SKM-1 treated with dmso at 0.1 percent for 144 hours (cell line): ENCODE measurements at regions not wholly inside any gene's neighbourhood (a gene's known extent, or its start where the extent isn't known, plus 50 kb on each side); places are given as distances from the start of the nearest gene placed in this dataset.

Experiments
- DNase-seq: peaks from one replicate; lab custom pipeline; 2025; ENCODE audit not compliant: unreplicated experiment; lab: John Stamatoyannopoulos, UW

DNA sequence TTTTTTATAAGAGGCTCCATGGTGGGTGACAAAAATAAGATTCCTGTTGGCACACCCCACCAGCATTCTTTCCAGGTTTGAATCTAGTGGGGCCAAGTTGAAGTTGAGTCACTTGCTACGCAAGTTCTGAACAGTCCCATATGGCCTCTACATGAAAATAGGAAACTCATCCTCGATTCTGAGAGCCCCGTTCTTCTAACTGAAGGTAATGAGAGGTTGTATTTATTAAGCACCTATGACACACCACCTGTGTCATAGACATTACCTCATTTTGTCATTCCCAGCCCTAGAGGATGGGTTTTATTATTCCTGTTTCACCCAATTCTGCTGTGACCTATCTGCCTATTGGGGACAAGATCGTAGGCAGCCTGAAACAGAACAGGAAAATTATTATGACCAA is 131.7 kb downstream of the ACTL7B start:
- no peak for DNase-seq

DNA sequence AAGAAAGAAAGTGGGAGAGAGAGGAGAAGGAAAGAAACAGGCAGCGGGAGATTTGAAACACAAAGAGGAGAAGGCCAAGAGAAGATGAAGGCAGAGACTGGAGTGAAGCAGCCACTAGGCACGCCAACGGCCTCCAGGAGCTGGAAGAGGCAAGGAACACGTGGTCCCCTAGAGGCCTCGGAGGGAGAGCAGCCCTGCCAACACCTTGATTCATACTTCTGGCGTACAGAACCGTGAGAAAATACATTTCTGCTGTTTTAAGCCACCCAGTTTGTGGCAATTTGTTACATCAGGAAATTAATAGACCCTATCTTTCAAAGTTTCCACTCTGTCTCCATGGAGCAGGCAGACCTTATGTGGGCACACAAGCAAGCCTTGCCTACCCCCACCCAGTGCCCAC is 133.4 kb downstream of the ACTL7B start:
- no peak for DNase-seq

DNA sequence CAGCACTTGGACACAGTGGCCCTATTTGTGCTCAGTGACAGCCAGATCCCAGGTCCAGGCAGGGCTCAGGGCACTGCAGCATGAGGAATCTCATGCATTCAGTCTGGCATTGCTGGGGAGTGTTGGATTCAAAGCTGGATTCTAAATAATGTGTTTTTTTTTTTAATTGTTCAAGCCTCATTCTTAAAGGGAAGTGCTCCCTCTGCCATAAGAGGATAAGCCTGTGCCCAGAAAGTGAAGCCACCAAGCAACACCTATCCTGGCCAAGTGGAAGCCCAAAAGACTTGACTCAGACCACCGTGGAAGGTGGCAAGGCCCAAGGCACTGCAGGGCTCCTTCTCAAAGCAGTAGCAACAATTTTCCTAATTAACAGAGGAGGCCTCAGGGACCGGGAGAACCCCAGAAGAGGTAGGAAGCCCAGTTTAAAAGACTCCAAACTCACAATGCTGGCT is 135.6 kb downstream of the ACTL7B start:
- no peak for DNase-seq

DNA sequence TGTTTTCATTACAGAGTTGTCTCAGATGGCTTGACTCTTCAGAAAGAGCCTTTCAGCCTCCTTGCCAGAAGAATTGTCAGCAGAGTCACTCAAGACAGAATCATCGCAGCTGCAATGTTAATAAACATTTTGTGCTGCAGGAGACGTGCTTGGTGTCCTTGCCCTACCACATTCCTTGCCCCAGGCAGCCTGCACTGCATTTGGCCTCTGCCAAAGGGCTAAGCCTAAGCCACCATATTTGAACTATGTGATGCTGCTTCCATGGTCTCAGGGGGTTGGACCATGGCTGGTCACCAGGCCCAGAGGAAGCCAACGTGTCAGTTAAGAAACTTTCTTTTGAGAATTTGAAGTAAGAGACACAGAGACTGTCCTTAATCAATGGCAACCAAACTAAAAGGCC is 145.4 kb downstream of the ACTL7B start:
- no peak for DNase-seq

DNA sequence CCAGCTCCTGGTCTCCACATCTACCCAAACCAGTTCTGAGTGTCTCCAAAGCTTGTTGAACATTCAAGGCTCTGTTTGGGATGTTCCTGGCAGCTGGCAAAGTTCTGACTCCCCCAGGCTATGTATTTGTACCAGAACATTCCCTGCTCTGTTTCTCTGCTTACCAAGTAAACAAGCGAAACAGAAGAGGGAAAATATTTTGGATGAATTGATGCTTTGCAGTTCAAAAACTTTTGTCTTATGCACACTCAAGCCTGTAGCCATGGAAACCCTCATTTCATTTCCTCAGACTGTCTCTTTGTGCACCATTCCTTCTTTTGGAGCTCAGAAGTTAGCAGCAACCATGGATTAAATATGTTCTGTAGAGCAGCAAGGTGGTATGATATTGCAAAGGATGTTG is 145.8 kb downstream of the ACTL7B start:
- no peak for DNase-seq

DNA sequence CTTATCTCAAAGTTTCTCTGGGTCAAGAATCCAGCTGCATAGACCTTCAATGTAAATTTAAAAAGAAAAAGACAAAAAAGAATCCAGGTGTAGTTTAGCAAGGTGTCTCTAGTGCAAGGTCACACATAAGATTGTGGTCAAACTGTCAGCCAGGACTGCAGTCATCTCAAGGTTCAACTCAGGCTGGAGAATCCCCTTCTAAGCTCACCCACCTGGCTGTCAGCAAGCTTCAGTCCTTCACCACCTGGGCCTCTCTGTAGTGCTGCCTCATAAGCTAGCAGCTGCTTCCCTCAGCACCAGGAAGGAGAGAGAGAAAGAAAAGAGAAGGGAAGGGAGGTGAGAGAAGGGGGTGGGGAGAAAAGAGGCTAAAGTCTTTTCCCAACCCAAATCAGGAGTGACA is 146.7 kb downstream of the ACTL7B start:
- no peak for DNase-seq

DNA sequence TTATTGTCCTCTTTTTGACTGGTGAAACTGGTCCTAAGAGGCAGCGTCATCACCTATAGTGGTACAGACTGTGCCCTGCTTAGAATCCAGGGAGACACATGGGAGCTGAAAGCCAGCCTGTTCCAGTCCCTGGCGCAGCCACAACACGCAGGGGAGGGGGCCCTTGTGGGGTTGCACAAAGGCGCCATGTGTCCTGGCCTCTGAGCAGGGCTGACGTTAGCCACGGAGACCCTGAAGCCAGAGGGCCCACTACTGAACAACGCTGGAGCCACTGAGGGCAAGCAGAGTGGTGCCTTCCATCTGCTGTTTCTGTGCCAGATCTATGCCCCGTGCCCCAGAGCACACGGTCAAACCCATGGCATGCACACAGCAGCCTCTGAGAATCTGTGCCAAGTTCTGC is 147.3 kb downstream of the ACTL7B start:
- no peak for DNase-seq

DNA sequence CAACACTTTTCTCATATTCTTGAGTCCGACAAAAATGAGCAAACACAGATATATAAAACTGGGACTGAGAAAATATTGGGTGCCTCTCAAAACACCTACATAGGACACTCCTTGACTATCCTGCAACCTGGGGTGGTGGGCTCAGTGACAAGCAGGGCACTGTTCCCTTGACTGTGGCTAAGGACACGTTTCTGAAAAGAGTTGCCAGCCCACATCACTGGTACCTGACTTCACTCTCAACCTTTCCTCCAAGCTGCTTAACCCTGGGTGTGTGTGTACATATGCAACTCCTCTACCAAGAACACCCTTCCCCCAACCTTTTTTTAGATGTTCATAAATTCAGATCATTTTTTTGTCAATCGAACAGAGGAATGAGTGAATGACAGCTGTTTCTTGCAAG is 148.7 kb downstream of the ACTL7B start:
- no peak for DNase-seq

DNA sequence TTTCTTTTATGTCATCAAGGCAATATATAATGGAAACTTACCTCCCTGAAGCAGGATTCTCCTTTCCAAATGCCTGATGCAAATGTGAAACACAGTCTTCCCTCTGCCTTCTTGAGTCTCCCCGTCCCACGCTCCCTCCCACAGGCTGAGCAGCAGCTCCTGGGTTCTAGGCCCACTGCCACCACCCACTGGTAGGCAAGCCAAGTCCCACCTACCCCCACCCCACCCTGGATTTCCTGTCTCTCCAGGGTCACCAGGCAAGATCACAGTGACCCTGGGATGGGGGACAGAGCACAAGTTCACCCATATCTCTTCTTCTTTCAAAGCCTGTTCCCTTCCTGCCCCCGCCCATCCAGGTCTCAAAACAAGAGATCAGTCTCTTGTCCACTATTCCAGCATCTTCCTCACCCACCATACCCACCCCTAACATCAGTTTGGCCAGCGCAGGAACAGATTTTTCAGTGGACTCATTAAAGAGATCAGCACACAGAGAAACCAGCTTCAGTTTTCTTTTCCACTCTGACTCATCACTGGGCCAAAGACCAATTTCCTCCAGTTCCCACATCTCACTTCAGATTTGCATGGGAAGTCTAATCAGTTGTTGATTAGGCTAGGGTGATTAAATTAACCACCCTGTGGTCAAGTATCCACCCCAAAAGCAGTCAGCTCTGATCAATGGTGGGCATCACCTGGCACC is 151.5 kb downstream of the ACTL7B start:
- DNase-seq = no peak

DNA sequence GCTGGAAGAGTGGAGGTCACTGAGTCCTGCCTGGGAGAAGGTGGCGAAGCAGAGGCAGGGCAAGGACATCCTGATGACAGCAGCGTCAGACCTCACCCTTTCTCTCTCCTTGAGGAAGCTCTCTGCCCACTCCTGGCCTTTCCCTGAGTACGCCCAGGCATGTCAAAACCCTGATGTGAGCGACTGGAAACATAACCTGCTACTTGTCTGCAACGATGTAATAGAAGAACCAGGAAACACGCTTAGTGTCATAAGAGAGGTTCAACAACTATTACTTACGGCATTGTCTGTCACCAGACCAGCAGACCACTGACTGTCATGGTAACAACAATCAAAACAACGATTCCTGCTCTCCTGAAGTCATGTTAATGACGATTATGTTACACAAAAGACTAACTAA is 152.4 kb downstream of the ACTL7B start:
- DNase-seq = no peak

DNA sequence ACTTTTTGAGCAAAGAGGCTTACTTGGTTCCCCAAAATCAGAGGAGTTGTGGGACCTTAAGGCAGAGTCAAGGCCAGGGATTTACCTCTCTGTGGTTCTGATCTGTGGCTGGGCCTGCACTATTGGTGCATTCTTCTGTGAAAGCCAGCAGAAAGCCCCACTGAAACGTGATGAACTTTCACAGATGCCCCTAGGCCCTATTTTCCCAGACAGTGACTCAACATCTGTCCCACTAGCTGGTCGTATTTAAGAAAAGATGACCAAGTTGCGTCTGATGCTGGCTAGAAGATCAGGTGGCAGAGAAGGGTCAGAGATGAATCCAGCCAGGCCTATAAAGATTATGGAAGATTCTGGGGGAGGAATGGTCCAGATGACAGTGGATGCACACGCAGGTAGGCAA is 153.1 kb downstream of the ACTL7B start:
- no peak for DNase-seq

DNA sequence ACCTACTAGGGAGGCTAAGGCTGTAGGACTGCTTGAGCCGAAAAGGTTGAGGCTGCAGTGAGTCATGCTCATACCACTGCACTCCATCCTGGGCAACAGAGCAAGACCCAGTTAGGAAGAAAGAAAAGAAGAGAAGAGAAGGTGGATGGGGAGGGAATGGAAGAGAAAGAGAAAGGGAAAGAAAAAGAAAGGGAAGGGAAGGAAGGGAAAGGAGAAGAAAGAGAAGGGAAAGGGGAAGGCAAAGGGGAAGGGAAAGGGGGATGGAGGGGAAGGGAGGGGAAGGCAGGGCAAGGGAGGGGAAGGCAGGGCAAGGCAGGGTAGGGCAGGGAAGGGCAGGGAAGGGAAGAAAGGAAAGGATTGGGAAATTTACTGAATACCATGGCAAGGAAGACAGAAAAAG is 157.0 kb downstream of the ACTL7B start:
- no peak for DNase-seq

DNA sequence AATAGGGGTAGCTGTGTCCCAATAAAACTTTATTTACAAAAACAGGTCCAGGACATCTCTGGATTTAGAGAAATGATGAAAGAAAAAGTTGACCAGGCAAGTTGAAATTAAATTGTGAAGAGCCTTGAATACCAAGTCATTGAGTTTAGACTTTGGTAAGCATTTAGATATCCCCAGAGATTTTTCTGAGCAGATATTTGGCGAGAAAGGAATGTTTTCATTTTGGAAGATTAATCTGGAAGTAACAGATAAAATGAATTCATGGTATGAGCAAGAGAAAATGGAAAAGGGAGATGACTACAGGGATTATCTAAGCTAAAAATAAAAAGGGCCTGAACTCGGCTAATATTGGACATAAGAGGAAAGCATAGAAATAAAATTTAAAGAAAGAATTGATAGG is 157.6 kb downstream of the ACTL7B start:
- no peak for DNase-seq

DNA sequence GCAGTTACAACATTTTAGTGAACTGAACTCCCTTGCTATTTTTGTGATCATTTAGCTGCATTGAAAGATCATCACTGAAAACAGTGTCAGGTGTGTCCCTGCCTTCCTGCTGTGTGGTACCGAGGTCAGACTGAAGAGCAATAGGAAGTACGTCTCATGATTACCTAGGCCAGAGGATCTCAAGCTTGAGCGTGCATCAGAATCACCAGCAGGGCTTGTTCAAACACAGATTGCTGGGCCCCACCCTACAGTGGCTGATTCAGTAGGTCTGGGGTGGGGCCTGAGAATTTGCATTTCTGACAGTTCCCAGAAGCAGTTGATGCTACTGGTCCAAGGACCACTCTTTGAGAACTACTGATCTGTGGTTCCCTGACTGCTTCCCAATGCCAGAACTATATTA is 159.6 kb downstream of the ACTL7B start:
- DNase-seq = no peak

DNA sequence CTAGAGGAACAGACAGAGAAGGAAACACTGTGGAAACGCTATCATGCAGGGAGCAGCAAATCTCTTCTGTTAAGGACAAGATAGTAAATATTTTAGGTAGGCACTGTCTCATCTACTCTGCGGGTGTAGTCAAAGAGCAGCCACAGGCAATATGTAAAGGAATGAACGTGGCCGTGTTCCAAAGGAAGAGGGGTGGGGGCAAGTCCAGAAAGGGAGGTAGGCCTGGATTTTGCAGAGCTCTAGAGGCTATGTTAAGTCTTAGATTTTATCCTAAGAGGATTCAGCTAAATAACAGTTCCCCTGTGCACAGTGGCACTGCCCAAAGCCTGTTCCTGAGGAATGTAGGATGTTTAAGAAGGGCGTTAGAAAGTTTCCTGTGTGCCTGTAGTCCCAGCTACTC is 161.6 kb downstream of the ACTL7B start:
- no peak for DNase-seq

DNA sequence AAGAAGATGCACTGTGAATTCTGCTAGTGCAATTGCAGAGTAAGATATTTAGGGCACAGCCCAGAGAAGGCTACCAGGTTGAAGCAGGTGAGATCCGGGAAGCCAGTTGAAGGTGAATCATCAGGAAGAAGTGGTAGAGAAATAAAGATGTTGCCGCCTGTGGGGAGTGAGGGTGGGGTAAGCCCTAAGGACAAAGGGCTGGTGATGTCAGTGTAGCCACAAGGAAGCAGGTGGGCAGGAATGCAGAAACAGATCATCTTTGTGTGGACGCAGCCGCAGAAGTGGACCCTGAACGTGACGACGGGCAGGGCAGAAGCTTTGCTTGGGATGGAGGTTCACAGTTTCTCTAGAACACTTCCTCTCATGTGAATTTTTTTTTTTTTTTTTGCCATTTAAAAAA is 164.2 kb downstream of the ACTL7B start:
- no peak for DNase-seq

DNA sequence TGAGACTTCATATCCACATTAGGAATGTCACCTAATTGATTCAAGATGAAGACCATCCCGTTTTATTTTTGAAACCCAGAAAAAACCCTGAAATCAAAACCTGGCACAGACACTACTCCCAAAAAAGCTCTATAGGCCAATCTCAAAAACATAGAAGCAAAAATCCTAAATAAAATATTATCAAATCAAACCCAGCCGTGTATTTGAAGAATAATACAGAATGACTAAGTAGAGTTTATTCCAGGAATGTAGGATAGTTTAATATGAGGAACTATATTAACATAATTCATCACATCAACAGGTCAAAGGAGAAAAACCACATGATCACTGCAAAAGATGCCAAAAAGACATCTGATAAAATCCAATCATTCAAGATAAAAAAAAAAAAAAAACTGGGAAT is 167.1 kb downstream of the ACTL7B start:
- DNase-seq = no peak

DNA sequence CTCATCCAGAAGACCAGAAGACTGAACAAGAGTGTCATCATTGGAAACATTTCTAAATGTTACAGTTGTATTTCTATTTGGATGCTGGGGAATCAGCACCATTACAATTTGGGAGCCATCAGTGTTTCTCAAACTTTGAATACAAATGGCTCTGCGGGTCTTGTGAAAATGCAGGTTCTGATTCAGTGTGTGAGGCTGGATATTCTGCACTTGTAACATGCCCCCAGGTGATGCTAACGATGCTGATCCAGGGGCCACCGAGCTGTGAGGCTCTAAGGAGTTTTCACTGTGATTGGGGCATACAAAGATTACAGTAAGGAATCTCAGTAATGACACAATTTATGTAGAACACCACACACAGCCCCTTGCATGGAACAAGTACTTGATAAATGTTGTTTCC is 167.7 kb downstream of the ACTL7B start:
- DNase-seq = no peak

DNA sequence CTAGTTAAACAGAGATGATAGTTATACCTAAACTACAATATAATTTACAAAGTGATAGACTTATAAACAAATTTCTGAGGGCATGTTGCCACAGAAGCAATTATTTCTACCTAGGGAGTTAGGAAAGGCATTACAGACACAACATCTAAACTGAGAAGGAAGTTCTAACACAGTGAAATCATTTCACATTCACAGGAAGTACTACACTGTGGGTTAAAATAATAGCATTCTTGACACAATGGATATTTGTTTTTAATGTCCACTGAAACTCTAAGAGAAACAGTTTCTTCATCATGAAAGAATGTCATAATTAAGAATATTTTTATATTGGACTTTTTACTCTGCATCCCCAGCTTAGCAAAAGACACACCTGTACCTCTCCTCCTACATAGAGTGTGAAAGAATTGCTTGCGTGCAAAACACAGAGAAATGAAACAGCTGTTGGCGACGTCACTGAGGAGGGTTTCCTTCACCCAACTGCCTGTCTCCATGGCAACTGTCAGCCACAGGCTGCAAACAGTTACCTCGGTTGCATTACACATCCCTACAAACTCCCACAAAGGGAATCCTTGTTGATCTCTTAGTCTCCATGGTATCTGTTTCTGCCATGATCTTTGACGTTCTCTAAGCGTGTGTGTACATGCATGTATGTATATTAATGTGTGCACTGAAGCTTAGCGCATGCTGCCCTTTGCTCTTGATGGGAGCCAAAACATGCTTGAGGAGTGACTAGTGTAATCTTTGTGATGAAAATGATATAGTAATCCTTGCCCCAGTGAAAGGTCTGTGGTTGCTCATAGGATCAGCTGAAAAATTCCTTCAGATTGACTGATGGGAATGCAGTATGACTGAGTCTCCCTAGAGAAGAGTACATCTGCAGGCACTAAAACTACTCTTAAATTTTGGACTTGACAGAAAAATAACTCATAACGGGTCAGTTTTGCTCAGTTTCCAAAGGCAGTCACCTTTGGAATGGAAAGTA is 168.5 kb downstream of the ACTL7B start:
- no peak for DNase-seq

DNA sequence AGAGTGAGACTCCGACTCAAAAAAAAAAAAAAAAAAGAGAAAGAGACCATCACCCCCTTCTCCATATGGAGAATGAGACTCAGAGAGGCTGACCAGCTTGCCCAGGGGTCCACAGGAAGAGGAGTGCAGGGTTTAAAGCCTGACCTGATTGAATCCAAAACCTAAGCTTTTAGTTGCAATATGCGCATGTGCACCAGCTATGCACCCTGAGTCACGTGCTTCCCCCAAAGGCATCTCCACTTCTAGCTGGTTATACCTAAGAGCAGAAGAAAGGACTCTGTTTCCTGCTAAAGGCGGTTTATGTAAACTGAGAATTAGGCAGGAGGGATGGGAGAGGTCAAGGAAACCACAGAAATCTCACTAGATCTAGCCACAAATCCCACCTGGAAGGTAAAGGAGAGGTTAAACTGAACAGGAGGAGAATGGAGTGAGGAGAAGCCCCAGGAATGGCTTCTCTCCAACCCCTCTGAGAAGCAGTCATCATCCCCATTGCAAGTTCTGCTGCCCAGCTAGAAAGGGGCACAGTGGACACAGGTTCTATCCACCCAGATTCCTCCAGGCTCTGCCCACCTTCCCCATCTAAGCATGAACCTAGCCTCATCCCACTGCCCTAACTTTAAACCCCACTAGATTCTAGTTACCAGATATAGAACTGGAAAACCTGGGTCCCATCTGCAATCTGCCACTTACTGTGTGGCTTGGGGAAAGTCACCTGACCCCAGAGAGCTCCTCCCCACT is 171.3 kb downstream of the ACTL7B start:
- DNase-seq = no peak

DNA sequence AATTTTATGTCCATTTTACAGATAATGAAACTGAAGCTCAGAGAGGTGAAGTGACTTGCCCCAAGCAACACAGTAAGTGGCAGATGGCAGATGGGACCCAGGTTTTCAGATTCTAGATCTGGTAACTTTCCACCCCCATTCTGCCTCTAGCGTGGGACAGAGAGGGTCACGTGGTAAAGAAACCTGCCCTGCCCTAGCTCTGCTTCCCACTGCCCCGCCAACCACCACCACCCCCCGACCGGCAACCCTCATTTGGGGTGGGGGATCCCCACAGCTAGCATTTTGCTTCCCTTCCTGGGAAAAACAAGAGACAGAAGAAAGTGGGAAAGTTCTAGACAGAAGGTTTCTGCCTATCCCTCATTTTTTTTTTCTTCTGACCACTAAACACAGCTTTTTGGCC is 172.5 kb downstream of the ACTL7B start:
- DNase-seq = no peak
